ENCODE measurements at regions not wholly inside any gene's neighbourhood (a gene's known extent, or its start where the extent isn't known, plus 50 kb on each side); places are given as distances from the start of the nearest gene placed in this dataset.
A peak's percentile ranks its signal among the peaks of the same experiment; 100 is the strongest.

GRCh38 chr7:69364813-69365643 lies 233.2 kb upstream of the AUTS2 start:
- TF ChIP-seq CTCF (IDR thresholded peaks at IDR 0.05; ENCODE audit: insufficient read depth, low read depth, low read length, missing control alignments) = no peak
- H3K4me3 ChIP-seq (ENCODE audit: low read depth, low read length) = no peak overlapping the region
- peak; percentile 9 for DNase-seq (ENCODE audit: low read depth)

- no peak overlapping the region for H3K4me3 ChIP-seq (ENCODE audit: low read depth, low read length)
- DNase-seq (ENCODE audit: low read depth) = peak; percentile 2
These were observed 232.6 kb upstream of the AUTS2 start for GRCh38 chr7:69365651-69366192.

GRCh38 chr7:69367780-69368179 lies 230.5 kb upstream of the AUTS2 start:
- TF ChIP-seq CTCF (IDR thresholded peaks at IDR 0.05; ENCODE audit: insufficient read depth, low read depth, low read length, missing control alignments) = no peak
- DNase-seq (ENCODE audit: low read depth) = no peak
- H3K4me3 ChIP-seq (ENCODE audit: low read depth, low read length) = no peak overlapping the region

More at GRCh38 chr7:69365651-69366192, 232.6 kb upstream of the AUTS2 start:
- no peak for TF ChIP-seq CTCF (IDR thresholded peaks at IDR 0.05; ENCODE audit: insufficient read depth, low read depth, low read length, missing control alignments)

- peak; percentile 20 for DNase-seq (ENCODE audit: low read depth)
- no peak for TF ChIP-seq CTCF (IDR thresholded peaks at IDR 0.05; ENCODE audit: insufficient read depth, low read depth, low read length, missing control alignments)
- no peak overlapping the region for H3K4me3 ChIP-seq (ENCODE audit: low read depth, low read length)
These were observed 224.9 kb upstream of the AUTS2 start for GRCh38 chr7:69373171-69374043.

GRCh38 chr7:69374044-69374425 lies 224.2 kb upstream of the AUTS2 start:
- no peak for DNase-seq (ENCODE audit: low read depth)
- no peak for TF ChIP-seq CTCF (IDR thresholded peaks at IDR 0.05; ENCODE audit: insufficient read depth, low read depth, low read length, missing control alignments)
- H3K4me3 ChIP-seq (ENCODE audit: low read depth, low read length) = no peak overlapping the region

GRCh38 chr7:69377191-69377590 lies 221.1 kb upstream of the AUTS2 start:
- no peak for DNase-seq (ENCODE audit: low read depth)
- H3K4me3 ChIP-seq (ENCODE audit: low read depth, low read length) = no peak overlapping the region
- no peak for TF ChIP-seq CTCF (IDR thresholded peaks at IDR 0.05; ENCODE audit: insufficient read depth, low read depth, low read length, missing control alignments)

Measured in GM12865 (cell line).